HCT116 (cell line): ENCODE measurements at regions not wholly inside any gene's neighbourhood (a gene's known extent, or its start where the extent isn't known, plus 50 kb on each side); places are given as distances from the start of the nearest gene placed in this dataset.
A peak's percentile ranks its signal among the peaks of the same experiment; 100 is the strongest.

Experiments used
- ATAC-seq: fragments of 200-7000 bp; cut with Tn5 transposase; 2 replicates; pipeline ENCODE4 v1.9.1; 2020; ENCODE audit warnings: mild to moderate bottlenecking, moderate library complexity
- BruUV-seq: library from RNA; stranded (reverse); fragments of 400-500 nt; replicated peaks from 2 replicates; lab custom pipeline; 2021; lab: Mats Ljungman, UMichigan
- CTCF ChIA-PET: fragments of 300-600 bp; sonication (Branson Sonifier 250); formaldehyde crosslinking; loops from one replicate; lab custom pipeline; 2021; ENCODE audit warnings: antibody characterized with exemption; lab: Charles Lee
- POLR2A ChIA-PET: fragments of 300-600, 350-600 bp; sonication (Branson Sonifier 250); formaldehyde crosslinking; loops from one replicate; lab custom pipeline; 2021; ENCODE audit warnings: antibody characterized with exemption; lab: Charles Lee
- RAD21 ChIA-PET, 2 experiments: fragments of 300-600 bp; sonication (Branson Sonifier 250); formaldehyde crosslinking; loops; one replicate each; lab custom pipeline; 2023; ENCODE audit warnings: low total read pairs in 2 of 2; ENCODE audit not compliant: uncharacterized antibody in 2 of 2, unreplicated experiment in 2 of 2, low non-redundant PET in 1 of 2; lab: Charles Lee
- DNase-seq: peaks from one replicate; pipeline ENCODE4 v3.0.0-alpha.2; 2010; ENCODE audit warnings: low read depth, low spot score
- H2AFZ ChIP-seq: fragments of 200-600 bp; shearing (Covaris generic), sonication (generic); 2 replicates; pipeline ENCODE4 v1.6.1; 2017; ENCODE audit warnings: low read depth, mixed run types, mixed read lengths, antibody characterized with exemption, low read length; ENCODE audit not compliant: poor library complexity, severe bottlenecking
- H3K27ac ChIP-seq: 2 replicates; pipeline ENCODE4 v1.5.1; 2012; ENCODE audit warnings: low read depth, low read length
- H3K27me3 ChIP-seq: fragments of 200-600 bp; sonication (generic); 2 replicates; pipeline ENCODE4 v1.6.1; 2016; ENCODE audit warnings: mixed run types, low read length, mixed read lengths; ENCODE audit not compliant: insufficient read depth
- H3K36me3 ChIP-seq, 2 experiments: fragments of 200-500 bp in 1 of 2; fragments of 200-600 bp in 1 of 2; sonication (Bioruptor generic) in 1 of 2; sonication (generic) in 1 of 2; 2 replicates each; pipeline versions ENCODE4 v1.5.1 to v1.6.1; 2014 to 2016; ENCODE audit warnings: low read length in 2 of 2, inconsistent platforms in 1 of 2, mixed read lengths in 1 of 2, mixed run types in 1 of 2; ENCODE audit not compliant: insufficient read depth in 2 of 2, control insufficient read depth in 1 of 2
- H3K4me1 ChIP-seq, 2 experiments: fragments of 200-600 bp in 1 of 2; sonication (generic) in 1 of 2; 2 replicates each; pipeline versions ENCODE4 v1.5.1 to v1.6.1; 2012 to 2017; ENCODE audit warnings: low read length in 2 of 2, inconsistent platforms in 1 of 2, mild to moderate bottlenecking in 1 of 2, mixed read lengths in 1 of 2, mixed run types in 1 of 2, moderate library complexity in 1 of 2; ENCODE audit not compliant: insufficient read depth in 2 of 2, control insufficient read depth in 1 of 2
- H3K4me2 ChIP-seq: fragments of 200-600 bp; sonication (generic); 2 replicates; pipeline ENCODE4 v1.6.1; 2017; ENCODE audit warnings: mixed run types, low read length, mixed read lengths
- H3K4me3 ChIP-seq, 2 experiments: fragments of 200-600 bp in 1 of 2; sonication (generic) in 1 of 2; replicated peaks in 1 of 2; 2 replicates each; pipeline ENCODE4 v1.5.1; 2011 to 2016; ENCODE audit warnings: low read length in 2 of 2, control low read depth in 1 of 2, low read depth in 1 of 2, mild to moderate bottlenecking in 1 of 2, mixed read lengths in 1 of 2, mixed run types in 1 of 2
- H3K79me2 ChIP-seq: fragments of 200-600 bp; sonication (generic); 2 replicates; pipeline ENCODE4 v1.6.1; 2017; ENCODE audit warnings: mild to moderate bottlenecking, mixed run types, low read length, moderate library complexity, mixed read lengths; ENCODE audit not compliant: insufficient read depth
- H3K9ac ChIP-seq: fragments of 200-600 bp; sonication (generic); 2 replicates; pipeline ENCODE4 v1.6.1; 2016; ENCODE audit warnings: low read length, mixed read lengths
- H3K9me2 ChIP-seq: fragments of 200-600 bp; sonication (generic), shearing (Covaris generic); 2 replicates; pipeline ENCODE4 v1.6.1; 2017; ENCODE audit warnings: mixed run types, mild to moderate bottlenecking, moderate library complexity; ENCODE audit not compliant: insufficient read depth
- H3K9me3 ChIP-seq, 2 experiments: fragments of 200-500 bp in 1 of 2; fragments of 200-600 bp in 1 of 2; sonication (Bioruptor generic) in 1 of 2; sonication (generic) in 1 of 2; 2 replicates each; pipeline ENCODE4 v1.6.1; 2014 to 2017; ENCODE audit warnings: low read length in 2 of 2, mixed read lengths in 2 of 2, inconsistent platforms in 1 of 2, low read depth in 1 of 2, mild to moderate bottlenecking in 1 of 2, mixed run types in 1 of 2, moderate library complexity in 1 of 2; ENCODE audit not compliant: control insufficient read depth in 1 of 2, insufficient read depth in 1 of 2
- H4K20me1 ChIP-seq: fragments of 200-600 bp; sonication (generic), shearing (Covaris generic); 2 replicates; pipeline ENCODE4 v1.6.1; 2017; ENCODE audit warnings: mixed run types, mild to moderate bottlenecking, moderate library complexity; ENCODE audit not compliant: insufficient read depth
- CTCF ChIP-seq, 3 experiments: fragments of 200-600 bp in 1 of 3; sonication (generic) in 1 of 3; IDR thresholded peaks in 2 of 3; conservative IDR thresholded peaks in 1 of 3; 2 replicates each; pipeline ENCODE4 v1.5.1; 2012 to 2017; ENCODE audit warnings: low read depth in 2 of 3, low read length in 2 of 3, antibody characterized with exemption in 1 of 3, borderline replicate concordance in 1 of 3, control low read depth in 1 of 3, mild to moderate bottlenecking in 1 of 3, mixed read lengths in 1 of 3, mixed run types in 1 of 3, moderate library complexity in 1 of 3; ENCODE audit not compliant: insufficient read depth in 1 of 3
- EZH2phosphoT487 ChIP-seq: fragments of 200-600 bp; IDR thresholded peaks from 2 replicates; pipeline ENCODE4 v1.6.1; 2018; ENCODE audit warnings: antibody characterized with exemption, borderline replicate concordance
- FOSL1 ChIP-seq: IDR thresholded peaks from 2 replicates; pipeline ENCODE4 v1.6.1; 2012; ENCODE audit warnings: low read depth
- RAD21 ChIP-seq: IDR thresholded peaks from 2 replicates; pipeline ENCODE4 v1.6.1; 2012; ENCODE audit warnings: low read depth, mild to moderate bottlenecking
- REST ChIP-seq: IDR thresholded peaks from 2 replicates; pipeline ENCODE4 v1.6.1; 2012; ENCODE audit warnings: low read depth
- SP1 ChIP-seq: IDR thresholded peaks from 2 replicates; pipeline ENCODE4 v1.6.1; 2012; ENCODE audit warnings: low read depth
- SRF ChIP-seq: IDR thresholded peaks from 2 replicates; pipeline ENCODE4 v1.6.1; 2012; ENCODE audit warnings: low read depth
- YY1 ChIP-seq: IDR thresholded peaks from 2 replicates; pipeline ENCODE4 v1.6.1; 2011; ENCODE audit warnings: low read length, low read depth, moderate library complexity, mild to moderate bottlenecking; ENCODE audit not compliant: insufficient replicate concordance; ENCODE audit errors: extremely low read depth
- intact Hi-C: fragments of 100-400 bp; cut with micrococcal nuclease; formaldehyde crosslinking; loops from 2 replicates; pipeline ENCODE4 v1.10.0; 2022

GRCh38 chr4:83772685-83773084 lies 236.8 kb downstream of the GPAT3 start:
- H3K4me2 ChIP-seq = no peak overlapping the region
- no peak overlapping the region for H3K9ac ChIP-seq
- CTCF ChIA-PET = no interaction called here
- H3K27ac ChIP-seq = no peak overlapping the region
- H2AFZ ChIP-seq = peak overlapping the region; percentile 12
- intact Hi-C loops = loop anchor here (5.0 kb wide), 1 partner anchor 485 kb away; no protein-coding TSS in a partner anchor
- BruUV-seq = no TSS peak
- RAD21 ChIA-PET = no interaction called here
- no peaks in the 10 kb centered on the region for H3K9me2 ChIP-seq
- no peak overlapping the region for H3K4me3 ChIP-seq
- no peaks in the 10 kb centered on the region for H4K20me1 ChIP-seq
- POLR2A ChIA-PET = no interaction called here
- no peaks in the 10 kb centered on the region for H3K36me3 ChIP-seq
- no peaks in the 10 kb centered on the region for H3K9me3 ChIP-seq
- DNase-seq (no peak), ATAC-seq (no peak)
- TF ChIP-seq EZH2phosphoT487 = no peak
- TF ChIP-seq FOSL1 = no peak
- TF ChIP-seq REST = no peak
- H3K27me3 ChIP-seq = no peaks in the 10 kb centered on the region
- no peaks in the 10 kb centered on the region for H3K4me1 ChIP-seq
- H3K79me2 ChIP-seq = no peaks in the 10 kb centered on the region

- intact Hi-C loops = loop anchor here (1.0 to 5.0 kb wide), 3 partner anchors 190 to 486 kb away; no protein-coding TSS in a partner anchor
- H3K79me2 ChIP-seq = no peaks in the 10 kb centered on the region
- H3K9me2 ChIP-seq = no peaks in the 10 kb centered on the region
- BruUV-seq = no TSS peak
- ATAC-seq = peak; percentile 96
- TF ChIP-seq YY1 (peak; percentile 49), SP1 (no peak), SRF (no peak), RAD21 (peak; percentile 89), CTCF (IDR thresholded peaks at IDR 0.05 in 2 of 3, conservative IDR thresholded peaks at IDR 0.05 in 1 of 3; ENCODE audit: borderline replicate concordance in 1 of 3, insufficient read depth in 1 of 3, low read depth in 2 of 3, low read length in 2 of 3) (peak; percentile 65 to 85 (median 83); a peak in 5 of 6 replicates), EZH2phosphoT487 (no peak), FOSL1 (no peak)
- DNase-seq = peak; percentile 51
- ChIA-PET POLR2A (no interaction called here), CTCF (interaction anchor here (0.7 to 1.6 kb wide), 7 partner anchors 18 to 733 kb away, joined by 3 to 15 read pairs (median 3); partner anchors contain the start of gene NKX6-1), RAD21 (interaction anchor here in 1 of 2 experiments (1.2 kb wide), 1 partner anchor 191 kb away, joined by 7 read pairs; no protein-coding TSS in a partner anchor)
- no peak overlapping the region for H3K27ac ChIP-seq
- H3K9me3 ChIP-seq = no peaks in the 10 kb centered on the region
- H3K36me3 ChIP-seq = no peaks in the 10 kb centered on the region
- peak overlapping the region; percentile 35 for H2AFZ ChIP-seq
- H3K4me2 ChIP-seq = no peak overlapping the region
- H3K4me1 ChIP-seq = no peaks in the 10 kb centered on the region
- H3K27me3 ChIP-seq = no peaks in the 10 kb centered on the region
- no peaks in the 10 kb centered on the region for H4K20me1 ChIP-seq
- H3K4me3 ChIP-seq = no peak overlapping the region
- no peak overlapping the region for H3K9ac ChIP-seq
These were observed 235.3 kb downstream of the GPAT3 start for GRCh38 chr4:83771113-83771705.
